Left ventricle myocardium inferior (tissue), 1 donor: ENCODE measurements at regions not wholly inside any gene's neighbourhood (a gene's known extent, or its start where the extent isn't known, plus 50 kb on each side); places are given as distances from the start of the nearest gene placed in this dataset.
"Not testable (repeated sequence)": the region's sequence is repeated elsewhere in the genome, so short reads cannot be mapped to it uniquely, and the experiment has no call there.

ENCODE experiments used
- DNase-seq: peaks from one replicate; pipeline ENCODE4 v3.0.0-alpha.2; 2020
- H3K27ac ChIP-seq: fragments of 200-600 bp; replicated peaks from 2 replicates; pipeline ENCODE4 v1.8.0; 2021
- H3K27me3 ChIP-seq: fragments of 200-600 bp; 2 replicates; pipeline ENCODE4 v1.8.0; 2021; ENCODE audit warnings: low read depth
- H3K36me3 ChIP-seq: fragments of 200-600 bp; 2 replicates; pipeline ENCODE4 v1.8.0; 2021
- H3K4me1 ChIP-seq: fragments of 200-600 bp; 2 replicates; pipeline ENCODE4 v1.8.0; 2021
- H3K4me3 ChIP-seq: fragments of 200-600 bp; 2 replicates; pipeline ENCODE4 v1.8.0; 2021; ENCODE audit warnings: mild to moderate bottlenecking, moderate library complexity
- H3K9me3 ChIP-seq: fragments of 200-600 bp; replicated peaks from 2 replicates; pipeline ENCODE4 v1.8.0; 2021
- CTCF ChIP-seq: fragments of 200-600 bp; IDR thresholded peaks from 2 replicates; pipeline ENCODE4 v1.8.0; 2021; ENCODE audit warnings: antibody characterized with exemption, mild to moderate bottlenecking, borderline replicate concordance
- intact Hi-C: fragments of 100-400 bp; cut with micrococcal nuclease; formaldehyde crosslinking; loops from one replicate; pipeline ENCODE4 v1.11.0; 2022
- donor health status: DM: no; HTN: yes; CAD: no; lungs with severe emphysema.

- TF ChIP-seq CTCF, result no peak
- DNase-seq, result no peak
- H3K4me3 ChIP-seq, result no peak overlapping the region
- no peak overlapping the region for H3K27ac ChIP-seq
- H3K36me3 ChIP-seq, result no peaks in the 10 kb centered on the region
- intact Hi-C loops, result no loop called here
- H3K9me3 ChIP-seq, result peaks cover 7% of the 10 kb centered on the region
- H3K4me1 ChIP-seq, result no peaks in the 10 kb centered on the region
- no peaks in the 10 kb centered on the region for H3K27me3 ChIP-seq
Measured at GRCh38 chr6:85715797-85716196, 73.1 kb upstream of the SYNCRIP start.

GRCh38 chr6:85714893-85715530 lies 72.3 kb upstream of the SYNCRIP start:
- Histone ChIP-seq H3K9me3 (peaks cover 15% of the 10 kb centered on the region), H3K4me3 (no peak overlapping the region), H3K27me3 (no peaks in the 10 kb centered on the region), H3K36me3 (no peaks in the 10 kb centered on the region), H3K27ac (no peak overlapping the region), H3K4me1 (no peaks in the 10 kb centered on the region)
- DNase-seq, result no peak
- intact Hi-C loops, result no loop called here
- no peak for TF ChIP-seq CTCF

- no peak overlapping the region for H3K27ac ChIP-seq
- no peak for DNase-seq
- intact Hi-C loops, result no loop called here
- H3K4me3 ChIP-seq, result no peak overlapping the region
- peaks cover 21% of the 10 kb centered on the region for H3K9me3 ChIP-seq
- H3K36me3 ChIP-seq, result no peaks in the 10 kb centered on the region
- H3K4me1 ChIP-seq, result no peaks in the 10 kb centered on the region
- no peaks in the 10 kb centered on the region for H3K27me3 ChIP-seq
- TF ChIP-seq CTCF, result no peak
Measured at GRCh38 chr6:85712346-85712745, 69.7 kb upstream of the SYNCRIP start.

- H3K36me3 ChIP-seq, DNase-seq, intact Hi-C loops, H3K4me1 ChIP-seq, H3K27ac ChIP-seq, H3K4me3 ChIP-seq, H3K27me3 ChIP-seq: not testable (repeated sequence)
- H3K9me3 ChIP-seq, result peaks cover 16% of the 10 kb centered on the region
Measured at GRCh38 chr6:85707515-85708145, 64.9 kb upstream of the SYNCRIP start.

- no peak for DNase-seq
- H3K9me3 ChIP-seq, result peaks cover 16% of the 10 kb centered on the region
- H3K4me3 ChIP-seq, result no peak overlapping the region
- H3K36me3 ChIP-seq, result no peaks in the 10 kb centered on the region
- intact Hi-C loops, result no loop called here
- no peak for TF ChIP-seq CTCF
- no peak overlapping the region for H3K27ac ChIP-seq
- H3K27me3 ChIP-seq, result no peaks in the 10 kb centered on the region
- H3K4me1 ChIP-seq, result no peaks in the 10 kb centered on the region
Measured at GRCh38 chr6:85706272-85706671, 63.6 kb upstream of the SYNCRIP start.

GRCh38 chr6:85705220-85705619 lies 62.5 kb upstream of the SYNCRIP start:
- intact Hi-C loops, result no loop called here
- Histone ChIP-seq H3K4me1 (no peaks in the 10 kb centered on the region), H3K4me3 (no peak overlapping the region), H3K36me3 (no peaks in the 10 kb centered on the region), H3K27me3 (no peaks in the 10 kb centered on the region), H3K27ac (no peak overlapping the region), H3K9me3 (peaks cover 9% of the 10 kb centered on the region)
- DNase-seq, result no peak
- TF ChIP-seq CTCF, result no peak
